ENCODE measurements at regions not wholly inside any gene's neighbourhood (a gene's known extent, or its start where the extent isn't known, plus 50 kb on each side); places are given as distances from the start of the nearest gene placed in this dataset.

DNA sequence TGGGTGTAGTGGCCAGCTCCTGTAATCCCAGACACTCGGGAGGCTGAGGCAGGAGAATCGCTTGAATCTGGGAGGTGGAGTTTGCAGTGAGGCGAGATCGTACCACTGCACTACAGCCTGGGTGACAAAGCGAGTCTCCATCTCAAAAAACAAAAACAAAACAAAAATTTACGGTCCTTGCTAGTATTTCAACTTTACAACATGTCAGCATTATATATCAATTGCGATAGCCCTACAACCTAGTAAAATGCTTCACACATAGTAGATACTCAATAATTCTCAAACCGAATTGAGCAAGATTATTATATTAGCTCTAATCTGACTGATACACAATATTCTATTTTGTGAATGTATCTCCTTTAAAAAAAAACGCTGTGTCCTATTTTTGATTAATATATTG lies 1411.0 kb upstream of the WWC1 start:
- Mint-ChIP-seq H3K27ac (ENCODE audit: unreplicated experiment) (no peak overlapping the region), H3K4me1 (ENCODE audit: low read depth) (no peaks in the 10 kb centered on the region), H3K36me3 (ENCODE audit: low read depth) (no peaks in the 10 kb centered on the region), H3K27me3 (ENCODE audit: low read depth) (no peaks in the 10 kb centered on the region), H3K9me3 (ENCODE audit: low read depth) (peaks cover 6% of the 10 kb centered on the region), H3K4me3 (ENCODE audit: unreplicated experiment) (no peak overlapping the region)
- TF ChIP-seq CTCF (IDR thresholded peaks at IDR 0.05), result no peak
- no peak for DNase-seq (ENCODE audit: low spot score)

- no peaks in the 10 kb centered on the region for H3K27me3 Mint-ChIP-seq (ENCODE audit: low read depth)
- no peak overlapping the region for H3K4me3 Mint-ChIP-seq (ENCODE audit: unreplicated experiment)
- no peaks in the 10 kb centered on the region for H3K4me1 Mint-ChIP-seq (ENCODE audit: low read depth)
- H3K36me3 Mint-ChIP-seq (ENCODE audit: low read depth), result no peaks in the 10 kb centered on the region
- TF ChIP-seq CTCF (IDR thresholded peaks at IDR 0.05), result no peak
- H3K9me3 Mint-ChIP-seq (ENCODE audit: low read depth), result peaks cover 6% of the 10 kb centered on the region
- no peak overlapping the region for H3K27ac Mint-ChIP-seq (ENCODE audit: unreplicated experiment)
- no peak for DNase-seq (ENCODE audit: low spot score)
These were observed 1409.6 kb upstream of the WWC1 start for GRCh38 chr5:166881802-166882201.

DNA sequence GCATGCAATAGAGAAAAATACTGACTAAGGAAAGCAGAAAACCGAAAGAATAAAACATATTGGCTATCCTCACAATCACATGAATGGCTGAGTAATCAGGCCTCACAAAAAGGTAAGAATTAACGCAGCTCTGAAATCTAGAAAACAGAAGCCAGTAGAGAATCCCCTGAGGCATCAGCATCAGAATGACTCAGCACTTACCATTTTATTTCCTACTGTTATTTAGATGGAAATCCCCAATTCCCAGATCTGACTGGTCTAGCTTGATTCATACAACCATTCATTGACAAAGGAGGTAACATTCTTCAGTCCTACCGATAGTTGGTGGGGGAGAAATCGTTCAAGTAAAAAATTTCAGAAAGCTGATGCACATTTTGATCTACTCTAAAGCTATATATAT lies 1408.4 kb upstream of the WWC1 start:
- DNase-seq (ENCODE audit: low spot score), result no peak
- Mint-ChIP-seq H3K27me3 (ENCODE audit: low read depth) (no peaks in the 10 kb centered on the region), H3K36me3 (ENCODE audit: low read depth) (no peaks in the 10 kb centered on the region), H3K4me1 (ENCODE audit: low read depth) (no peaks in the 10 kb centered on the region), H3K27ac (ENCODE audit: unreplicated experiment) (no peak overlapping the region), H3K9me3 (ENCODE audit: low read depth) (peaks cover 6% of the 10 kb centered on the region), H3K4me3 (ENCODE audit: unreplicated experiment) (no peak overlapping the region)
- no peak for TF ChIP-seq CTCF (IDR thresholded peaks at IDR 0.05)

DNA sequence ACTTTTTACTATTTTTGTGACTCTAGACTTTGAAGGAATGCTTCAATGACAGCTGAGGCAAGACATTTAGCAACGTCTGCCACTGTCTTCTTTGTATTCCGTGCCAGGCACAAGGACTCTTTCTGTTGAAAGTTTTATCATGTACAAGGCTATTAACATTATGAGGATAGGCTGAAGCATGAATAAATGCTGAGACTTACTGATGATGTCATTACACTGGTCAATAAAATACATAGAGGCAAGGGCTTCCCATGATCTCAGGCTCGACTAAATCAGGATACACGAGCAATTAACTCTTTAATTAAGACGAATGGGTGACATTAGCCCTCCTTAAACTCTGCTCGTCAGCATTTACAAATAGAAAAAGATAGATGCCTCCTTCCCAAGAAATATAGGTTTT lies 1393.3 kb upstream of the WWC1 start:
- peaks cover 3% of the 10 kb centered on the region for H3K9me3 Mint-ChIP-seq (ENCODE audit: low read depth)
- H3K27me3 Mint-ChIP-seq (ENCODE audit: low read depth), result peaks cover 3% of the 10 kb centered on the region
- no peak overlapping the region for H3K27ac Mint-ChIP-seq (ENCODE audit: unreplicated experiment)
- TF ChIP-seq CTCF (IDR thresholded peaks at IDR 0.05), result no peak
- H3K4me3 Mint-ChIP-seq (ENCODE audit: unreplicated experiment), result no peak overlapping the region
- no peak for DNase-seq (ENCODE audit: low spot score)
- no peaks in the 10 kb centered on the region for H3K36me3 Mint-ChIP-seq (ENCODE audit: low read depth)
- no peaks in the 10 kb centered on the region for H3K4me1 Mint-ChIP-seq (ENCODE audit: low read depth)

DNA sequence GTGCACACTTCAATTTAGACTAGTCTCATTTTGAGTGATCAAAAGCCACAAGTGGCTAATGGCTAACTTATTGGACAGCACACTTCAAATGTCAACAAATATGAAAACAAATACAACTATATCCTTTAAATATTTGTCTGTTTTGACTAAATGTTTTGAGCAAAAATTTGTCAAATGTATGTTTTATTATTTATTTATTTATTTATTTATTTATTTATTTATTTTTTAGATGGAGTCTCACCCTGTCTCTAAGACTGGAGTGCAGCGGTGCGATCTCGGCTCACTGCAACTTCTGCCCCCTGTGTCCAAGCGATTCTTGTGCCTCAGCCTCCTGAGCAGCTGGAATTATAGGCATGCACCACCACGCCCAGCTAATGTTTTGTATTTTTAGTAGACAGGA lies 1392.1 kb upstream of the WWC1 start:
- Mint-ChIP-seq H3K27ac (ENCODE audit: unreplicated experiment) (no peak overlapping the region), H3K36me3 (ENCODE audit: low read depth) (no peaks in the 10 kb centered on the region), H3K27me3 (ENCODE audit: low read depth) (peaks cover 3% of the 10 kb centered on the region), H3K4me1 (ENCODE audit: low read depth) (no peaks in the 10 kb centered on the region), H3K9me3 (ENCODE audit: low read depth) (no peaks in the 10 kb centered on the region), H3K4me3 (ENCODE audit: unreplicated experiment) (no peak overlapping the region)
- no peak for DNase-seq (ENCODE audit: low spot score)
- no peak for TF ChIP-seq CTCF (IDR thresholded peaks at IDR 0.05)
